ENCODE measurements at regions not wholly inside any gene's neighbourhood (a gene's known extent, or its start where the extent isn't known, plus 50 kb on each side); places are given as distances from the start of the nearest gene placed in this dataset.

DNA sequence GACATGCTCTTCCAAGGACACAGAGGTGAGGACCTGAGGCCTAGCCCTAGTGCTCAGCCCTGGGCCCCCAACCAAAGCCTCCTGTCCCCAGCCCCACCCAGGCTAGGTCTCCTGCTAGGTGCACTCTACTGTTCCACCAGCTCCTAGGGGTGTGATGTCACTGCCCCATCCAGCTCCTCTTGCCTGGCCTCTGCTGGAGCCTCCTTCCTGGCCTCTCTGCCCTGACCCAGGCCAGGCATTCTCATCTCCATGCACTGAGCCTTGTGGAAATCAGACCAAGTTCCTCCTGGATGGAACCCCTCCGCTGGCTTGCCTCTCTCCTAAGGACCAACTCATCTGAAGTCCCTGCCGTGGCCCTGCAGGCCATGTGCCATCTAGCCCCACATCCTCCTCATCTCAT is 156.8 kb downstream of the INHBB start:
- no peak for TF ChIP-seq EZH2 (optimal IDR thresholded peaks at IDR 0.05; ENCODE audit: low read depth, low read length)
- TF ChIP-seq, protein P1, sequence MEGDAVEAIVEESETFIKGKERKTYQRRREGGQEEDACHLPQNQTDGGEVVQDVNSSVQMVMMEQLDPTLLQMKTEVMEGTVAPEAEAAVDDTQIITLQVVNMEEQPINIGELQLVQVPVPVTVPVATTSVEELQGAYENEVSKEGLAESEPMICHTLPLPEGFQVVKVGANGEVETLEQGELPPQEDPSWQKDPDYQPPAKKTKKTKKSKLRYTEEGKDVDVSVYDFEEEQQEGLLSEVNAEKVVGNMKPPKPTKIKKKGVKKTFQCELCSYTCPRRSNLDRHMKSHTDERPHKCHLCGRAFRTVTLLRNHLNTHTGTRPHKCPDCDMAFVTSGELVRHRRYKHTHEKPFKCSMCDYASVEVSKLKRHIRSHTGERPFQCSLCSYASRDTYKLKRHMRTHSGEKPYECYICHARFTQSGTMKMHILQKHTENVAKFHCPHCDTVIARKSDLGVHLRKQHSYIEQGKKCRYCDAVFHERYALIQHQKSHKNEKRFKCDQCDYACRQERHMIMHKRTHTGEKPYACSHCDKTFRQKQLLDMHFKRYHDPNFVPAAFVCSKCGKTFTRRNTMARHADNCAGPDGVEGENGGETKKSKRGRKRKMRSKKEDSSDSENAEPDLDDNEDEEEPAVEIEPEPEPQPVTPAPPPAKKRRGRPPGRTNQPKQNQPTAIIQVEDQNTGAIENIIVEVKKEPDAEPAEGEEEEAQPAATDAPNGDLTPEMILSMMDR (IDR thresholded peaks at IDR 0.05; ENCODE audit: low read length), result no peak
- no peak for TF ChIP-seq EZH2phosphoT487 (IDR thresholded peaks at IDR 0.05; ENCODE audit: low read length)

Measured in MM.1S (cell line).